ENCODE measurements at regions not wholly inside any gene's neighbourhood (a gene's known extent, or its start where the extent isn't known, plus 50 kb on each side); places are given as distances from the start of the nearest gene placed in this dataset.
"Not testable (repeated sequence)": the region's sequence is repeated elsewhere in the genome, so short reads cannot be mapped to it uniquely, and the experiment has no call there.

DNA sequence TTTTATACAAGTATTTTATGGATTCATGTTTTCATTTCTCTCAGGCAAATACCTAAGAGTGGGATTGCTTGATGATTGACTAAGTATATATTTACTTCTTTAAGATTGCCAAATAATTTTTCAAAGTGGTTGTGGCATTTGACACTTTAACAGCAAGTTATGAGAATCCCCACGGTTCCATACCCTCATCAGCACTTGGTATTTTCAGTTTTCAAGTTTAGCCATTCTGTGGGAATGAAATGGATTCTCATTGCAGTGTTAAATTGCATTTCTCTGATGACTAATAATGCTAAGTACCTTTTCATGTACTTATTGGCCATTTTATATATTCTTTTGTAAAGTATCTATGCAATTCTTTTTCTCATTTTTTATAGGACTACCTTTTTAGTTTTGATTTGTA, 301.5 kb upstream of the DIO3 start:
- H2AFZ ChIP-seq (ENCODE audit: low read depth, low read length): no peak overlapping the region
- H3K27ac ChIP-seq (ENCODE audit: low read length): no peak overlapping the region
- 0 out of 2 replicates have a peak, but pooled peaks cover 5% of the 10 kb centered on the region for H3K27me3 ChIP-seq (ENCODE audit: low read depth, low read length)
- H3K4me2 ChIP-seq (ENCODE audit: low read length): no peak overlapping the region
- no peaks in the 10 kb centered on the region for H3K4me1 ChIP-seq (ENCODE audit: low read length)
- H3K9ac ChIP-seq (ENCODE audit: low read length): no peak overlapping the region
- TF ChIP-seq, protein P1, sequence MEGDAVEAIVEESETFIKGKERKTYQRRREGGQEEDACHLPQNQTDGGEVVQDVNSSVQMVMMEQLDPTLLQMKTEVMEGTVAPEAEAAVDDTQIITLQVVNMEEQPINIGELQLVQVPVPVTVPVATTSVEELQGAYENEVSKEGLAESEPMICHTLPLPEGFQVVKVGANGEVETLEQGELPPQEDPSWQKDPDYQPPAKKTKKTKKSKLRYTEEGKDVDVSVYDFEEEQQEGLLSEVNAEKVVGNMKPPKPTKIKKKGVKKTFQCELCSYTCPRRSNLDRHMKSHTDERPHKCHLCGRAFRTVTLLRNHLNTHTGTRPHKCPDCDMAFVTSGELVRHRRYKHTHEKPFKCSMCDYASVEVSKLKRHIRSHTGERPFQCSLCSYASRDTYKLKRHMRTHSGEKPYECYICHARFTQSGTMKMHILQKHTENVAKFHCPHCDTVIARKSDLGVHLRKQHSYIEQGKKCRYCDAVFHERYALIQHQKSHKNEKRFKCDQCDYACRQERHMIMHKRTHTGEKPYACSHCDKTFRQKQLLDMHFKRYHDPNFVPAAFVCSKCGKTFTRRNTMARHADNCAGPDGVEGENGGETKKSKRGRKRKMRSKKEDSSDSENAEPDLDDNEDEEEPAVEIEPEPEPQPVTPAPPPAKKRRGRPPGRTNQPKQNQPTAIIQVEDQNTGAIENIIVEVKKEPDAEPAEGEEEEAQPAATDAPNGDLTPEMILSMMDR (IDR thresholded peaks at IDR 0.05; ENCODE audit: low read depth, low read length): no peak
- no peak for TF ChIP-seq EZH2phosphoT487 (IDR thresholded peaks at IDR 0.05; ENCODE audit: low read depth)
- H3K9me3 ChIP-seq (ENCODE audit: insufficient read depth, low read length): no peaks in the 10 kb centered on the region
- H3K4me3 ChIP-seq (ENCODE audit: low read length): no peak overlapping the region
- no peaks in the 10 kb centered on the region for H3K79me2 ChIP-seq (ENCODE audit: low read length)
- no peaks in the 10 kb centered on the region for H3K36me3 ChIP-seq (replicated peaks; ENCODE audit: low read depth, low read length)
- H4K20me1 ChIP-seq (ENCODE audit: insufficient read depth, low read length): no peaks in the 10 kb centered on the region

DNA sequence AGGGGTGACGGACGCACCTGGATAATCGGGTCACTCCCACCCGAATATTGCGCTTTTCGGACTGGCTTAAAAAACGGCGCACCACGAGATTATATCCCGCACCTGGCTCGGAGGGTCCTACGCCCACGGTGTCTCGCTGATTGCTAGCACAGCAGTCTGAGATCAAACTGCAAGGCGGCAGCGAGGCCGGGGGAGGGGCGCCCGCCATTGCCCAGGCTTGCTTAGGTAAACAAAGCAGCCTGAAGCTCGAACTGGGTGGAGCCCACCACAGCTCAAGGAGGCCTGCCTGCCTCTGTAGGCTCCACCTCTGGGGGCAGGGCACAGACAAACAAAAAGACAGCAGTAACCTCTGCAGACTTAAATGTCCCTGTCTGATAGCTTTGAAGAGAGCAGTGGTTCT, 294.9 kb upstream of the DIO3 start:
- not testable (repeated sequence) for H3K4me1 ChIP-seq (ENCODE audit: low read length); H4K20me1 ChIP-seq (ENCODE audit: insufficient read depth, low read length); H3K4me2 ChIP-seq (ENCODE audit: low read length); H3K9me3 ChIP-seq (ENCODE audit: insufficient read depth, low read length); H3K79me2 ChIP-seq (ENCODE audit: low read length); H3K27me3 ChIP-seq (ENCODE audit: low read depth, low read length); H3K27ac ChIP-seq (ENCODE audit: low read length); H3K36me3 ChIP-seq (replicated peaks; ENCODE audit: low read depth, low read length); H2AFZ ChIP-seq (ENCODE audit: low read depth, low read length); H3K9ac ChIP-seq (ENCODE audit: low read length); H3K4me3 ChIP-seq (ENCODE audit: low read length)

DNA sequence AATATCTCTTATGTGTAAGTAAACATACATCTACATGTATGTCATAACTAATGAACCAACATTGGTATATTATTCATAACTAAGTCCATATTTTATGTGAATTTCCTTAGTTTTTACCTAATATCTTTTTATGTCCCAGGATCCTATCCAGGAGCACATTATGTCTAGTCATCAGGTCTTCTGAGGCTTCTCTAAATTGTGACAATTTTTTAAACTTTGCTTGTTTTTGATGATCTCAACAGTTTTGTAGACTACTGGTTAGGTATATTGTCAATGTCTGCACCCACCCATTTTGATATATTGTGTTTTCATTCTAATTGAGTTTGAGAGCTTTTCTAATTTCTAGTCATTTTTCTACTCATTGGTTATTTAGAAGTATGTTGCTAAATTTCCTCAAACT, 288.2 kb upstream of the DIO3 start:
- Histone ChIP-seq H3K36me3 (replicated peaks; ENCODE audit: low read depth, low read length) (no peaks in the 10 kb centered on the region), H3K79me2 (ENCODE audit: low read length) (no peaks in the 10 kb centered on the region), H3K27me3 (ENCODE audit: low read depth, low read length) (no peaks in the 10 kb centered on the region), H4K20me1 (ENCODE audit: insufficient read depth, low read length) (no peaks in the 10 kb centered on the region), H2AFZ (ENCODE audit: low read depth, low read length) (no peak overlapping the region), H3K9me3 (ENCODE audit: insufficient read depth, low read length) (no peaks in the 10 kb centered on the region), H3K4me1 (ENCODE audit: low read length) (no peaks in the 10 kb centered on the region), H3K4me3 (ENCODE audit: low read length) (no peak overlapping the region), H3K4me2 (ENCODE audit: low read length) (no peak overlapping the region), H3K27ac (ENCODE audit: low read length) (no peak overlapping the region), H3K9ac (ENCODE audit: low read length) (no peak overlapping the region)
- no peak for TF ChIP-seq EZH2phosphoT487 (IDR thresholded peaks at IDR 0.05; ENCODE audit: low read depth)
- TF ChIP-seq, protein P1 (IDR thresholded peaks at IDR 0.05; ENCODE audit: low read depth, low read length): no peak

DNA sequence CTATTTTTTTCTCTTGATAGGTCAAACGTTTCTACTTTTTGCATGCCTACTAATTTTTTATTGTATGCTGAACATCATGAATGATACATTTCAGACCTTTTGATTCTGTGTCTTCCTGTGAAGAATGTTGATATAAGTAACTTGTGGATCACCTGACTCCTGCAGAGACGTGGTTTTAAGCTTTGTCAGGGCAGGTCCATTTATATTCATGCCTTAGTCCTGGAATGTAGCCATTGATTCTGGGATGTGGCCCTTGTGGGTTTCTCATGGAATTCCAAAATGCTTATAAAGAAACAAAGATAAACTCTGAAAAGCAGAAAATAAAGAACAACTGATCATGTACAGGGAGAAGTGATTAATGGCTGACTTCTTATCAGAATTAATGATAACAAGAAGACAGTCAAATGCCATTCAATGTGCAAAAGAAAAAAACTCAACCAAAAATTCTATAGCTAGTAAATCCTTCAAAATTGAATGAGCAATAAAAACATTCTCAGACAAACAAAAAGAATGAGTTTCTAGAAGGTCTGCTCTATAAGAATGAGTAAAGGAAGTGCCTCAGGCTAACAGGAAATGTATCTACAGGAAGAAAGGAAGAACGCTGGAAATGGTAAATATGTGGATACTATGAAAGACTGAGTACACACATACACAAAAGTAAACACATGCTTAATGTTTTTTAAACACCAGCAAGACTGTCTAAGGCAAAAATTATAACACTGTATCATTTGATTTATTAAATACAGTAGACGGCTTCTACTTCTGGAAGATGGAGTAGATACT, 284.8 kb upstream of the DIO3 start:
- Histone ChIP-seq H4K20me1 (ENCODE audit: insufficient read depth, low read length) (no peaks in the 10 kb centered on the region), H3K9me3 (ENCODE audit: insufficient read depth, low read length) (no peaks in the 10 kb centered on the region), H3K9ac (ENCODE audit: low read length) (no peak overlapping the region), H3K4me1 (ENCODE audit: low read length) (no peaks in the 10 kb centered on the region), H3K27ac (ENCODE audit: low read length) (no peak overlapping the region), H2AFZ (ENCODE audit: low read depth, low read length) (no peak overlapping the region), H3K79me2 (ENCODE audit: low read length) (no peaks in the 10 kb centered on the region), H3K27me3 (ENCODE audit: low read depth, low read length) (no peaks in the 10 kb centered on the region), H3K4me3 (ENCODE audit: low read length) (no peak overlapping the region), H3K36me3 (replicated peaks; ENCODE audit: low read depth, low read length) (no peaks in the 10 kb centered on the region), H3K4me2 (ENCODE audit: low read length) (no peak overlapping the region)
- TF ChIP-seq, protein P1 (IDR thresholded peaks at IDR 0.05; ENCODE audit: low read depth, low read length): no peak
- TF ChIP-seq EZH2phosphoT487 (IDR thresholded peaks at IDR 0.05; ENCODE audit: low read depth): no peak

Measured in OCI-LY3 (cell line).